ENCODE measurements at regions not wholly inside any gene's neighbourhood (a gene's known extent, or its start where the extent isn't known, plus 50 kb on each side); places are given as distances from the start of the nearest gene placed in this dataset.

- TF ChIP-seq EZH2 (IDR thresholded peaks at IDR 0.05; ENCODE audit: insufficient read depth, low read length) (no peak), CTCF (IDR thresholded peaks at IDR 0.05; ENCODE audit: insufficient read depth, low read depth, low read length) (no peak)
These were observed 194.0 kb downstream of the IRX1 start for GRCh38 chr5:3789519-3790193.
